OCI-LY7 (cell line): ENCODE measurements at regions not wholly inside any gene's neighbourhood (a gene's known extent, or its start where the extent isn't known, plus 50 kb on each side); places are given as distances from the start of the nearest gene placed in this dataset.

ENCODE experiments used
- BruUV-seq: library from RNA; stranded (reverse); fragments of 400-500 nt; replicated peaks from 2 replicates; lab custom pipeline; 2021; lab: Mats Ljungman, UMichigan
- CTCF ChIA-PET: fragments of 300-600 bp; sonication (Branson Sonifier 250); formaldehyde crosslinking; loops from one replicate; lab custom pipeline; 2022; ENCODE audit warnings: antibody characterized with exemption; ENCODE audit not compliant: unreplicated experiment; lab: Charles Lee
- POLR2A ChIA-PET: fragments of 300-600 bp; sonication (Branson Sonifier 250); formaldehyde crosslinking; loops from one replicate; lab custom pipeline; 2022; ENCODE audit warnings: antibody characterized with exemption; lab: Charles Lee
- DNase-seq: peaks from one replicate; pipeline ENCODE4 v3.0.0-alpha.2; 2015; ENCODE audit warnings: low spot score
- H2AFZ ChIP-seq: fragments of 200-600 bp; sonication (generic), shearing (Covaris generic); 2 replicates; pipeline ENCODE4 v1.6.1; 2014; ENCODE audit warnings: mild to moderate bottlenecking, antibody characterized with exemption, low read length, moderate library complexity
- H3K27ac ChIP-seq: fragments of 200-600 bp; sonication (generic); 2 replicates; pipeline ENCODE4 v1.5.1; 2014; ENCODE audit warnings: mixed run types, low read depth, mild to moderate bottlenecking, moderate library complexity, low read length, inconsistent platforms; ENCODE audit not compliant: poor library complexity, severe bottlenecking
- H3K36me3 ChIP-seq: fragments of 200-600 bp; sonication (generic); 2 replicates; pipeline ENCODE4 v1.6.1; 2014; ENCODE audit warnings: mild to moderate bottlenecking, antibody characterized with exemption, low read length, moderate library complexity, mixed read lengths; ENCODE audit not compliant: insufficient read depth
- H3K4me1 ChIP-seq: fragments of 200-600 bp; sonication (generic); 2 replicates; pipeline ENCODE4 v1.5.1; 2014; ENCODE audit warnings: mild to moderate bottlenecking, low read length; ENCODE audit not compliant: insufficient read depth, poor library complexity, severe bottlenecking
- H3K4me2 ChIP-seq: fragments of 200-600 bp; sonication (generic); 2 replicates; pipeline ENCODE4 v1.6.1; 2014; ENCODE audit warnings: mild to moderate bottlenecking, low read length
- H3K4me3 ChIP-seq: fragments of 200-600 bp; sonication (generic); 2 replicates; pipeline ENCODE4 v1.5.1; 2014; ENCODE audit warnings: mild to moderate bottlenecking, low read depth, low read length; ENCODE audit not compliant: poor library complexity, severe bottlenecking
- H3K79me2 ChIP-seq: fragments of 200-600 bp; sonication (generic); 2 replicates; pipeline ENCODE4 v1.6.1; 2016; ENCODE audit warnings: low read depth, mild to moderate bottlenecking, low read length, moderate library complexity, mixed read lengths; ENCODE audit not compliant: insufficient read depth
- H3K9me2 ChIP-seq: fragments of 200-600 bp; sonication (generic); 2 replicates; pipeline ENCODE4 v1.6.1; 2016; ENCODE audit warnings: mild to moderate bottlenecking, low read length, mixed read lengths; ENCODE audit not compliant: insufficient read depth
- H3K9me3 ChIP-seq: fragments of 200-600 bp; sonication (generic); 2 replicates; pipeline ENCODE4 v1.6.1; 2014; ENCODE audit warnings: mild to moderate bottlenecking, mixed run types, low read length, mixed read lengths
- H4K20me1 ChIP-seq: fragments of 200-600 bp; sonication (generic); 2 replicates; pipeline ENCODE4 v1.6.1; 2014; ENCODE audit warnings: mild to moderate bottlenecking, antibody characterized with exemption, low read length, moderate library complexity, mixed read lengths; ENCODE audit not compliant: insufficient read depth
- CTCF ChIP-seq: fragments of 200-600 bp; sonication (generic); conservative IDR thresholded peaks from 2 replicates; pipeline ENCODE4 v1.5.1; 2014; ENCODE audit warnings: mild to moderate bottlenecking, antibody characterized with exemption, low read length, moderate library complexity, mixed read lengths
- EZH2phosphoT487 ChIP-seq: fragments of 200-600 bp; sonication (generic); IDR thresholded peaks from 2 replicates; pipeline ENCODE4 v1.6.1; 2018; ENCODE audit warnings: low read depth, borderline replicate concordance, mild to moderate bottlenecking, mixed run types, antibody characterized with exemption, low read length, moderate library complexity, mixed read lengths
- intact Hi-C: fragments of 100-400 bp; cut with micrococcal nuclease; formaldehyde crosslinking; loops from one replicate; pipeline ENCODE4 v1.10.0; 2022; ENCODE audit not compliant: unreplicated experiment

DNA sequence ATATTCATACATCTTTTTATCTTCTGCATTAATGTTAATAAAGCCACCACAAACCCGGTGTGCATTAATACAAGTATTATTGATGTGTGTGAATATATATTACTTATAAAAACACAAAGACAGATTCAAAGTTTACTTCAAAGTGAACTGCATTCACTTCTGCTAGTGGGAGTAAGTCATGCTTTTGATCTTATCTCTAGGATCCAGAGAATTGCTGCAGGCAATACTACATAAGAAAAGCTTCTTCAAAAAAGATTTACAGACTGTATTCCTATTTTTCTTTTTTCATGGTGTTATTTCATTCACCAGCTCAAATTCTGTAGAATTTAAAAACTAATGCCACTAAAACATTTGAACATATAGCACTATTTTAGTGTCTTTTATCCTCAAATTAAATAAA, 87.5 kb upstream of the CBLB start:
- ChIA-PET CTCF (no interaction called here), POLR2A (interaction anchor here (0.6 to 1.3 kb wide), 4 partner anchors 10 to 608 kb away, joined by 3 to 4 read pairs (median 4); no protein-coding TSS in a partner anchor)
- no peaks in the 10 kb centered on the region for H4K20me1 ChIP-seq
- H3K4me3 ChIP-seq: no peak overlapping the region
- no peak overlapping the region for H2AFZ ChIP-seq
- no peaks in the 10 kb centered on the region for H3K9me3 ChIP-seq
- no peak for TF ChIP-seq EZH2phosphoT487
- no peak for TF ChIP-seq CTCF
- BruUV-seq: no TSS peak
- H3K27ac ChIP-seq: no peak overlapping the region
- no peak overlapping the region for H3K4me2 ChIP-seq
- H3K79me2 ChIP-seq: no peaks in the 10 kb centered on the region
- H3K4me1 ChIP-seq: no peaks in the 10 kb centered on the region
- H3K36me3 ChIP-seq: no peaks in the 10 kb centered on the region
- no peaks in the 10 kb centered on the region for H3K9me2 ChIP-seq
- intact Hi-C loops: no loop called here
- no peak for DNase-seq

DNA sequence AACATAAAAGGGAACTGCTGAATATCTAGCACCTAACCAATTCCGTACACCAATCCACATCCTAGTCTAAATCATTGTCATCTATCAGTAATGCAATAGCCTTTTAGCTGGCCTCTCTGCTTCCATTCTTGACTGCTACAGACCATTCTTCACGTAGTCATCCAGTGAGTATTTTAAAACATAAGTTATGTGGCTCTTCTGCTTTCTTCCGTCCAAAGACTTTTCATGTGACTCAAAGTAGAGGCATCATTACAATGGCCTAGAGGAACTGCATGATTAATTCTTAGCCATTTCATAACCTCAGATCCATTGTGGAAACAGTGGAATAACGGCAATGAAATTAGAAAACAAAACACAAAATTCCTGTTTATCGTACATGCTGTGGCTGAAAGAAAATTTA, 88.9 kb upstream of the CBLB start:
- Histone ChIP-seq H2AFZ (no peak overlapping the region), H3K36me3 (no peaks in the 10 kb centered on the region), H3K4me3 (no peak overlapping the region), H4K20me1 (no peaks in the 10 kb centered on the region), H3K9me2 (no peaks in the 10 kb centered on the region), H3K4me2 (no peak overlapping the region), H3K79me2 (no peaks in the 10 kb centered on the region), H3K9me3 (no peaks in the 10 kb centered on the region), H3K27ac (no peak overlapping the region), H3K4me1 (no peaks in the 10 kb centered on the region)
- no peak for DNase-seq
- ChIA-PET POLR2A (interaction anchor here (0.9 to 1.3 kb wide), 2 partner anchors 8 to 12 kb away, joined by 3 to 4 read pairs; no protein-coding TSS in a partner anchor), CTCF (no interaction called here)
- intact Hi-C loops: no loop called here
- no TSS peak for BruUV-seq
- no peak for TF ChIP-seq CTCF
- no peak for TF ChIP-seq EZH2phosphoT487

GRCh38 chr3:105958237-105959000, 89.6 kb upstream of the CBLB start:
- Histone ChIP-seq H4K20me1 (no peaks in the 10 kb centered on the region), H3K36me3 (no peaks in the 10 kb centered on the region), H3K4me3 (no peak overlapping the region), H3K4me1 (no peaks in the 10 kb centered on the region), H3K4me2 (no peak overlapping the region), H3K9me2 (no peaks in the 10 kb centered on the region), H3K27ac (no peak overlapping the region), H2AFZ (no peak overlapping the region), H3K79me2 (no peaks in the 10 kb centered on the region), H3K9me3 (no peaks in the 10 kb centered on the region)
- ChIA-PET CTCF (no interaction called here), POLR2A (interaction anchor here (0.9 kb wide), 1 partner anchor 13 kb away, joined by 3 read pairs; no protein-coding TSS in a partner anchor)
- no TSS peak for BruUV-seq
- intact Hi-C loops: no loop called here
- no peak for TF ChIP-seq CTCF
- TF ChIP-seq EZH2phosphoT487: no peak
- no peak for DNase-seq
